Suppressor macrophage treated with lipopolysaccharide for 1 hour (primary cell): ENCODE measurements at regions not wholly inside any gene's neighbourhood (a gene's known extent, or its start where the extent isn't known, plus 50 kb on each side); places are given as distances from the start of the nearest gene placed in this dataset.

Experiments
- DNase-seq, 3 donors: peaks; one replicate each; pipeline ENCODE4 v3.0.0-alpha.2; 2020 to 2022

DNA sequence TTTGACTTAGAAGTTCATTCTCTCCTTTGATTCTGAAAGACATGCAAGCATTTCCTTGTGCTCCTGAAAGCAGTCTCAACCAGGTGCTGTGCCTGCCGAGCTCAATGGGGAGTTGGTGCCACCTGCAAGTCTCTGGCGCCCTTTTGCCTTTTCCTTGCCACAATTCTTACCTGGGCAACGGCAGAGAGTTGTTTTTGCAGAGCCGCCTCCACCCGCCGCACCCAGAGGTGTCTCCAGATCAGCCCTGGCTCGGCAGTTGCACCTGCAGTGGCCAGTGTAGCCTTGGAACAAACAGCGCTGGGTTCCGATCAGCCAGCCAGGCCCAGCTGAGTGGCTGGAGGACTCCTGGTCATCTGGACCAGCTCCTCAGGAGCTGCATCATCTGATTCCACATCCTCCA, 262.9 kb downstream of the IRX2 start:
- no peak for DNase-seq

DNA sequence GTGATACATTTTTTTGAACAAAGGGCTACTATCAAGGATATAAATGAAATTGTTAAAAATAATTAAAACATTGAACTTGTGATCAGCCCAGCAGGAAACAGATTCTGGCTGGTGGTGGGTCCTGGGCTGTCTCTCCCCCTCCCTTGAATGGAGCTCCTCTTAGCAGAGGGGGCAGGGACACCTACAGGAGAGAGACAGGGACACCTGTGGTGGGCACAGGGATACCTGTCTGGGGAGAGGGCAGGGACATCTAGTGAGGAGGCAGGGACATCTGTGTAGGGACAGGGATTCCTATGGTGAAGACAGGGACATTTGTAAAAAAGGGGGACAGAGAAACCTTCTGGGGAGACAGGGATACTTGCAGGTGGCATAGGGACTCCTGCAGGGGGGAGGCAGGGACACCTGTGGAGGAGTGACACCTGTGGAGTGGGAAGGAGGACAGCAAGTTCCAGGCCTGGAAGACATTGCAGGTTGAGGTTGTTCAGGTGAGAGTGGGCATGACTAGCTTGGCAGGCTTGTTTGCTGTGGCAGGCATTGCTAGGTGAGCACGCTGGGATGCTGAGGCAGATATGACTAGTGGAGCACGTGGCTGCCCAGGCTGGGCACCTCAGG, 264.2 kb downstream of the IRX2 start:
- no peak for DNase-seq

DNA sequence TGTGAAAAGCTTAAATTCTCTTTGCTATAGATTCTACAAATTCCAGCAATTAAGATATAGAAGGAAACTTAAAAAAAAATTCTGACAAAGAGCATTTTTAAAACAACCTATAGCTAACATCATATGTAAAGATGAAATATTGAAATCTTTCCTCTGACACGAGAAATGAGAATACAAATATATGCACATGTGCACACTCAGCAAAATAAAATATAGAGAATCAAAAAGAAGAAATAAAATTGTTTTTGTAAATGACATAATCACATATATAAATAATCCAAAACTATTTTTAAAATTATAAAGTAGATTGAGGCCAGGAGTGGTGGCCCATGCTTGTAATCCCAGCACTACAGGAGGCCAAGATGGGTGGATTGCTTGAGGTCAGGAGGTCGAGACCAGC, 265.1 kb downstream of the IRX2 start:
- no peak for DNase-seq

DNA sequence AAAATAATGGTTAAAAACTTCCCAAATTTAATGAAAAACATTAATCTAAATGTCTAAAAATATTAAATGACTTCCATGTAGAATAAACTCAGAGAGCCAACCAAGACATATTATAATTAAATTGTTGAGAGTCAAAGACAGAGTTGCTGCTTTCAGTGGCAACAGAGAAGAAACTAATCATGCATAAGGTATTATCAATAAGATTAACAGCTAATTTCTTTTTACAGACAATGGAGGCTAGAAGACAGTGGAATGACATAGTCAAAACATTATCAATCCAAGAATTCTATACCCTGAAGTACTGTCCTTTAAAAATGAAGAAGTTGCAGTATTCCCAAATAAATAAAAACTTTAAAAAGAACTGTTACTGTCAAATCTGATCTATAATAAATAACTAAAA, 268.7 kb downstream of the IRX2 start:
- DNase-seq: no peak

DNA sequence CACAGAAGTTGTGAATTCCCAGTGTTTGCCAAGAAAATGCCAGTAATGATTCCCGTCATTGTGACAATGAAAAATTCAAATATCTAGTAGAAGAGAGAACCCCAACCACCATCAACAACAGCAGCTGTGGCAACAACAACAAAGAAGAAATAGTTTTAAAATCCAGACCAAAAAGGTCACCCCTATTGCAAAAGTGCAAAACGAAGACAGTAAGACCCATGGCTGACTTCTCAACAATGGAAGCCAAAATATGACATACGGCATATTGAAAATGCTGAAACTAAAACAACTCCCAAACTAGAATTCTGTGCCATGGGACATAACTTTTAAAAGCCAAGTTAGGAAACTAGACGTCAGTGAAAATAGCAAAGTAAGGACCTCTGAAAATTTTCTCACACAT, 270.6 kb downstream of the IRX2 start:
- no peak for DNase-seq

DNA sequence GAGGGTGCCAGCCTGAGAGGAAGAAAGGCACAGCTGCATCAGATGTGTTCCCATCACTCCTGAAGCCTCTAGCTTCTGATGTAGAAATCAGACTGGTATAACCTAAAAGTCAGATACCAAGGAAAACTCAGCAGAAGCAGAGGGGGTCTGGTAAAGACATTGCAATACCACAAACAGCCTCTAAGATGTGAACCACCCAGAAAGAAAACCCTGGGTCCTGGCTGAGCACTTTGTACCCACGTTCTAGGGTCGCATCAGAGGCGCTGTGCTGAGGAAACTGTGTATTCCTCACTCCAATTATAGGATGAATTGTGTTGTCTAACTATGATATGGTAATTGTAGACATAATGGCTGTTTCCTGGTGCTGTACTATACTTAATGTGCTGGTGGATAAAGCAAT, 275.6 kb downstream of the IRX2 start:
- DNase-seq: no peak

DNA sequence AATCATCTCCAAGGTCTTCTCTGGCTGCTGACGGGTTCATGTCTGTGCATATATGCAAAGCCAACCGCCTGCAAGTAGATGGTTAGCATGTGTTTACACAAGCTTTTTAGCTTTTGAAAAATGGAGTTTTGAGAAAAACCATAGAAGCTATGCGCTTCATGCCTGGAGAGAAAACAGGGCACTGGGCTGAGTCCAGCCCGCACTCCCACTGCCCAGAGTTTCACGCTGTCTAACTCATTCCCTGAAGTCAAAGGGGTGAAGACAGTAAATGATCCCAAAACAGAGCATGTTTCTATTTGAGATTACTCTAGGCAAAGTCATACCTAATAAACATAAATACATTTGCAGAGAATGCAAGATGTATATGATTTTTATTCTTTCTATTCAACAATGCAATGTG, 278.8 kb downstream of the IRX2 start:
- no peak for DNase-seq

DNA sequence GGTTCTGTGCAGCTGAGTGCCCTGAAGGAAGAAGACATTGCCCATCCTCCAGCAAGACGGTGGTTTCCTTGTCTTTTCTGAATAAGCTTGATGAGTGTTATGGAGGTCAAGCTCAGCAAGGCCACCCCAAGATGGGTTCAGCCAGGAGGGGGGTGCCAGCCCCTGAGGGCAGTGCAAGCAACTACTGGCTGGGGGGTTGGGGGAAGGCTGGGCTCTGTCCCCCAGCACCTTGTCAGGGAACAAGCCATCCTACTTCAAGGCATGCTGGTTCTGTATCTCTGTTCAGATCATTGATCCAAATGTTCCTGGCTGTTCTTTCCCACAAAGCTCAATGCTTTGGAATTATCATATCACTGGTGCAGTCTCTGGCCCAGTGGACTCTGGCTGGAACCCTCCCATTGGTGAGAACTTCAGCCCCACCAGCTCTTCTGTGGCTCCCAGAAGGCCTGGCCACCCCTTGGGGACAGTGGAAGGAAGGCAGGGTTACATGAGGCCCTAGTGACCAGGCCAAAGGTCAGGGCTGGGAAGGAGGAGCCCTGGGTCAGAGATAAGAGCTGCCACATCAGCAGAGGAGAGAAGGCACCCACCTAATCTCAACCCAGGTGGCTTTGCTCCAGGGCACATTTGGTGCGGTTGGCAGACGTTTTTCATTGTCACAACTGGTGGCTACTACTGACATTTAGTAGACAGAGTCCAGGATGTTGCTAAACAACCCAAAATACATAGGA, 280.2 kb downstream of the IRX2 start:
- no peak for DNase-seq

DNA sequence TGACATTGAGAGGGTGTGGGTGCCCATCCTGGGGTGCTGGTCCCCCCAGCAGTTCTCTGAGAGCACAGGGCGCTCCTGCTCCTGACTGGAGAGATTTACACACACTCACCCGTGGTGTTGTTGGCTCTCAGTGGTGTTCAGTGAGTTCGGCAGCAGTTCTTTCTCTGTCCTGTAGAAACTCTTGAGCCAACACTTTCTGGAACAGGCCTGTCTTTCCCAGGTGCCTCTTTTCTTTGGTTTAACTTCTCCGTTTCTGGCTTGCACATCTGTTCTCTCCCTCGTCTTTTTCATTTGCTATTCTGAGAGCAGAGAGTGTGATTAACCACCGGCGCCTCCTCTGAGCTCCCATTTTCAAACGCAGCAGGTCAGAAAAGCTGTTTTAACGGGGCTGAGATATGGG, 284.5 kb downstream of the IRX2 start:
- DNase-seq: no peak

DNA sequence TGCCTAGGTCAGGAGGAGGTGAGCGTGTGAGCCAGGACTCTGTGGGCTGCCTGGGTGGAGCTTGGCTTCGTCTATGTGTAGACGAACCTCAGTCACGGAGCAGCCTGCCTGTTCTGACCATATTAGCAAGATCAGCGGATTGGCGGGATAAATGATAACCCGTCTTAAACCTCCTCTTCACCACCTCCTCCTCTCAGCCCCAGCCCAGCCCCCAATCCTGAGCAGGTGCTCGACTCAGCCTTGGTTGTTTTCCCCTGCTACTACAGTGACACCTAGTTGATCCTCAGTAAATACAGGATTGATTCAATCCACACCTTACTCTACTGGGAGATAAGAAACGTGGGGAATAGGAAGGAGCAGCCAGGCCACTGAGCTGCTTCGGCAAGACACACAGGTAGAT, 286.1 kb downstream of the IRX2 start:
- no peak for DNase-seq

DNA sequence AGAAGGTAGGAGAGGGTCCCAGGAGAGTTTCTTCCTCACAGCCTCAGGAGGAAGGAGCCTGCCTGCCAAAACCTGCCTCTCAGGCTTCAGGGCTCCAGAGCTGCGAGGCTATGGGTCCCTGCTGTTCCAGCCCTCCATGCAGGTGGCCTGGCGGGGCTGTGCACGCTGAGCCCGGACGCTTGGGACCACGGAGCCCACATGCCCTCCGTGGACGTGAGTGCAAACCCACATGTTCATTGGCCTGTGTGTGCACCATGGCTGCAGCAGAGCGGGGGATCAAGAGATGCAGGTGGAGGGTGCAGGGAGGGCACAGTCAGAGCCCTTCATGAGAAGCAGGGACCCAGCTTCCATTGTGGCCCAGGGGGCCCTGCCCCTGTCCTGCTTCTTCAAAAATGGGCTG, 287.3 kb downstream of the IRX2 start:
- no peak for DNase-seq

DNA sequence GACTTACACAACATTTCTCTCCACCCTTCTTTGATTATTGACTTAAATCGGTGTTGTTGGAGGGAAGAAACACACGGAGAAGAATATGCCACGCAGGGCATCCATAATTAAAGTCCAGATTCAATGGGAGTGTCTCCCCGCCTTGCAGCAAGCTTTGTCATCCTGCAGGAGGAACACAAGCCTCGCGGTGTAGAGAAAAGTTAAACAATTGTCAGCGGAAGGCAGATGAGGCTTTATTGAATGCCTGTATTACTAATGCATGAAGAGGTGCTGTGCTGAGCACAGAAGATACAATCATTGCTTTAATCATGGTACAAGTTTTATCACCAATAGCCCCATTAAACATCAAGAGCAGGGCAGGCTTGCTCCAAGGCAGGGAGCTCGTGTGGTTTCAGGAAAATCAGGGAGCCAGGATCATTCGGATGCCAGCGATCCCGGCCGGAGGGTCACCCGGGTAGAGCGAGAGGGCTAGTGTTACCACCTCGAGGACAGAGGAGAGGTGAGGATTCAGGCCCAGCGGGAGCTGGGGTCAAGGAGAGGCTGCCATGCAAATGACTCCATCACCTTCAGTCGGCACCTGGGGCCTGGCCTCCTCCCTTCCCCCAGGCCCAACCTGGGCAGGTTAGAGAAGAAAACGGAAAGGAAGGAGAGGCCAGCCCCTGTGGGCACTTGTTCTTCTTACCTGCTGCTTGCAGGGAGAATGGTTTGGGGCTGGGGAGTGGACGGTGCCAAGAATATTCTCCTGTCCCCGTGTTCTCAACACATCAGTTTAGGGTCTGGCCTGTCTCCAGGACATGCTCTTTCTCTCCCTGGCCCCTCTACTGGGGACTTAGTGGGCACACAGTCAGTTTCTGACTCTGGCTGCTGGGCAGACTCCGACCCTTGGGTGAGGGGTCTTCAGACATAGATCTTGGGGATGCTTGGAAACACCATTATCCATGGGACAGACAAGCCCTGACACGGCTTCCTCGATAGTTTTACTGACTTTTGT, 289.5 kb downstream of the IRX2 start:
- no peak for DNase-seq

DNA sequence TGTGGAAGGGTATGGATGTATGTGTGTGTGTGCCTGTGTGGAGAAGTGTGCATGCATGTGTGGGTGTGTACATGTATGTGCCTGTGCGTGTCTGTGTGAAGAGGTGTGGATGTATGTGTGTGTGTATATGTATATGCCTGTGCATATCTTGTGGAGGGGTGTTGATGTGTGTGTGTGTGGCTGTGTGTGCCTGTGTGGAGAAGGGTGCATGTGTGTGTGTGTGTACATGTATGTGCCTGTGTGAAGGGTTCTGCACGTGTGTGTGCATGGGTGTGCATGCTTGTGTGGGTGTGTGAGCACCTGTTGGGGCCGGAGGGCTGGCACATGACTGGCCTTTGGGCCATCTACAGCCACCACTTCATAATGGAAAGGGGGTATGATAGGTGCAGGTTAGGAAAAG, 291.4 kb downstream of the IRX2 start:
- DNase-seq: no peak

DNA sequence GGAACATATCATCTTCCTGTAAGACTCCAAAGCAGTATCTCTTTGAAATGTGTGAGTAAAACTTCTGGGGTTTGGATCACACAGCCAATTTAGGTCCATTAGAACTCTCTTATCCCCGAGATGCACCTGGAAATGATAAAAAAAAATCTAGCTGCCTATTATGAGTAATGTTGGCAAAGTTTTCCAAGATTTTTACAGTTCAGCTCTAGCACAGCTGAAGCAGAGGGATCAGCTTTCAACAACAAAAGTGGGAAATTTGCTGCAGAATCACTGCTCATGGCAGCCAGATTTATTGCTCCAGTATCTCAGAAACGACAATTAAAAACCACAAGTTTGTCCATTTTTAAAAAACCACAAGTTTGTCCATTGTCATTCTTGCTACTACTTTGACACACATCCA, 292.2 kb downstream of the IRX2 start:
- DNase-seq: no peak

DNA sequence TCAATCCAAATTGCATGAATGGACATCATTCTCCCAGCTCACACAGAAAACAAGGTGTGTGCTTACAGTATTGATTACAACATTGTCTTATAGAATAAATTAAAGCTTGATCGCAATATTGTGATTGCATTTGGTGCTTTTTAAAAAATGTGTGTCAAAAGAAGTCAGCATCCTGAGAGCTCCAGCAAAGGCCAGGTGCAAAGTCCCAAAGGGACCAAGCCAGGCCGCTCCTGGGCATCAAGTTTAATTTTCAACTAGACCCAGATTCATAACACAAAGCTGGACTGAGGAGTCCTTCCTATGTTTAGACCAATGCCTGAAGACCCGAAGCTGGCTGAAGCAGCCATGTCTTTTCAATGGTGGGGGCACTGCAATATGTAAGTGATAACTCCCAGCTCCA, 295.6 kb downstream of the IRX2 start:
- no peak for DNase-seq

DNA sequence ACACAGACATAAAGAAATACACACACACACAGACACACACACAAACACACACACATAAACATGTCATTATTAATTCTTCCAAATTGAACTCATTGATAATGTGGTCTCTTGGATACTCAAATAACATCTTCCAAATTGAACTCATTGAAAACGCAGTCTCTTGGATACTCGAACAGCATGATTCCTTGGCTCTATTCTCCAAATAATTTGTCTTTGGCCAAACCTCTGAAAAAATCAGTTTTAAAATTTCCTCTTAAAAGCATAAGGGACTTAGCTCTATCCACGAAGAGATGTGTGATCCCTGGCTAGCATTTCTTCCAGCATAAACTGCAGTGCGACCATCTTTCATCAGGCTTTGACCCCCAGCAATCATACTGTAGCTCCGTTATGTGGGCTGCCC, 296.6 kb downstream of the IRX2 start:
- DNase-seq: no peak

DNA sequence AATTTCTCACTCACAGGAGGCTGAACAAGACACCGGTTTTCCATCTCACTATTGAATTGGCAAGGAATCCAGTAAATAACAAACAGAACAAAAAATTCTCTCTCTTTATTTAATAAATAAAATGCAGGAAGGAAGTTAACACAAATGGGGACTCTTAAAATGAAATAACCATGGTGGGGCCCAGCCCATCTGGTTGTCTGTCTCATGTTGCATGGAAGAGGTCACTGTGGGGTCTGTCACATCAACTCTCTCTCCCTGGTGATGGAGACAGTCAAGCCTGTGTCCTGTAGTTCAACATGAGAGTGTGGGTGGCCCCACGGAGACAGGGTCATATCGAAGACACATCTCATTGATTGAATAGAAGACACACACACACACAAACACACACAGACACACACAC, 297.7 kb downstream of the IRX2 start:
- DNase-seq: no peak

DNA sequence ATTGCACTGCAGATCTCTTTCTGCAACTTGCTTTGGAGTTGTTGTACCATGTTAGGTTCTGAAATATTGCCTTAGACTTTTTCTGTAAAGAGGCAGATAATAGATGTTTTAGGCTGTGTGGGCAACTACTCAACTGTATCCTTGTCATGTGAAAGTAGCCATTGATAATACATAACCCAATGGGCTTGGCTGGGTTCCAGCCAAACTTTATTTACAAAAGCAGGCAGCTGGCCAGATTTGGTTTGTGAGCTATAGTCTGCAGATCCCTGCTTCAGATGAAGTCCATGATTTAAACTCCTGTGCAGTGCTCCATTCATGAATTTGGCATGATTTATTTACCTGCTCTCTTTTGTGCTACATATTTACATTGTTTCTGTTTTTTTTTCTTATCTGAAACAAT, 300.4 kb downstream of the IRX2 start:
- DNase-seq: no peak

DNA sequence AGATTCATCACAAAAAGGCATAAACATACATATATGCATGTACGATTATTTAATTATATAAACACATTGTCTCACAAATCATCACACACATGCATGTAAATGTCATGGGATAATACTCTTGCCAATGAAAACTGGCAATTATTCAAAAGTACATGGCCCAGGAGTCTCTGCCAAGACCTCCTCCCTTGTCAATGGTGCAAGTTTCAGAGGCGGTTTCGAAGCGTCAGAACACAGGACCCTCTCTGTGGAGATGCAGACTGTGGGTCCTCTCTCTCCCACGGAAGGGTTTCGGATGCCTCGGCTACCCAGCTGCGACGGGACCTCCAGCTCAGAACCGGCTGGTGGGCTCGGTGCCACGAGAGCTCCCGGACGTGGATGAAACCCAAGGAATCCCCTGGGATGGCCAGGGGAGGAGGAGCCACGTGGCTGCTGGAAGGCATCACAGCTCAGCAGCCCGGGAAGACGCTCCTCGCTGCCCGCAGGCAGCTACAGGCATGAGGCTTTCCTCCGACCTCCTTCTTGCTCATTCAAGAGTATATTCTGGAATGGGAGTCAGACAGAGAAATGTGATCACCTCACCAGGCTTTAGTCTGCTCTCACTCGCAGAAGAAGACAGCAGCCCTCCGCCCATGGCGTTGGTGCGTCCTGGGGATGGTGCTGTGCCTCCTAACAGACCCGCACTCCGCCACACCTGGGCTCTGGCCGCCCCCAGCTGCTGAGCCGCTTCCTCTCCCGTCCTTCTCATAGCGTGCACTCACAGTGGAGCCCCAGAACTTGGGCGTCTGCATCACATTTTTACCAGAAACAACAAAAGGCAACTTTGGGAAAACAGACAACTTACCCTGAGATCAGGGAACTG, 308.8 kb downstream of the IRX2 start:
- DNase-seq: no peak

DNA sequence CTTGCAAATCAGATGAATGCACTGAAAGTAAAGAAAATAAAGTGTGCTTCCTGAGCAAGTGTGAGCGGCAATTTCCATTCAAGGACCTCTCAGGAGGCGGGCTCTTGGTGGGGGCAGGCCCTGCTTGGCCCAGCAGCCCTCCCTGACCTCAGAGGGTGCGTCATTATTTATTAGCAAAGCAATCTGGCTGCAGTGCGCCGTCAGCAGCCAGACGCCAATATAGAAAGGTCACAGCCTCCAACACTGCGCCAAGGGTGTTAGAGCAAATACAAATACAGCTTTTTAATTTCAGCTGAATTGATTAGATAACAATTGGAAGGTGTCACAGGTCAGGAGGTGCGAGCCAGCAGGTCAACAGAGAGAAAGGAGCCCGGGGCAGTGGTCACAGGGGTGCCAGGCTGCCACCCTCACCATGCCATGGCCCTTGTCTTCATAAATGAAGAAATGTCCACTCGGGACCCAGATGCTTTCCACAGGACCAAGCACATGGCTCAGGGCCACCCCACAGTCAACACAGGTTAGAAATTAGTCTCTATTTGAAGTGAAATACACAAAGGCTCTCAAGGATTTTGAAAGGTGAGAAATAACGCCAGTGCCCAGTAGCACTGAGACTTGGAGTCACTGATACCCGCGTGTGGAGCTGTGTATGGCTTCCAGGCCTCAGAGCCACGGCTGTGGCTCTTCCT, 309.8 kb downstream of the IRX2 start:
- no peak for DNase-seq

DNA sequence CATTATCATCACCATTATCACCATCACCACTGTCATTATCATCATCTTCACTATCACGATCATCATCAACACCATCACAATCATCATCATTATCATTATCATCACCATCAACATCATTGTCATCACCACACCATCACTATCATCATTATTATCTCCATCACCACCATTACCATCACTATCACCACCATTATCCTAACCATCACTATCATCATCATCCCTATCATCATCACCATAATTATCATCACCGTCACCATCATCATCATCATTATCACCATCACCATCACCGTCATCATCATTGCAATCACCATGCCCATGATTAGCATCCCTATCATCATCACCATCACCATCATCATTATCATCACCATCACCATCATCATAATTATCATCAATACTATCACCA, 311.9 kb downstream of the IRX2 start:
- DNase-seq: no peak

DNA sequence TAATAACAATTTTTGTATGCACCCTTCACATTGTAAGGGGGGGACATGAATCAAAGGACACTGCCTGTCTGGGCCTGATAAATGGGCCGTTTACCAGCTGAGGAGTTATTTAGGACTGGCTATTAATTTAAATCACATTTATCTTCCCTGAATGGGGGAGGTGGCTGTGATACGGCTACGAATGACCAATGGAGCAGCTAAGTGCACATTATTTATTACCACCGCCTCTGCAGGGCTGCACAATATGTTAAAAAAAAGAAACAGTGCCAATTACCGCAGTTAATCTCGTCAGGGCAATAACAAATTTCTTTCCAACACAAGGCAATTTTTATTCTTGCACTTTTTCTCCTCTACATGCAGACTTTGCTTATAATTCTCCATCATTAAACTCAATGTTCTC, 318.4 kb downstream of the IRX2 start:
- DNase-seq: no peak
